Brain microvascular endothelial cell (primary cell): ENCODE measurements at regions not wholly inside any gene's neighbourhood (a gene's known extent, or its start where the extent isn't known, plus 50 kb on each side); places are given as distances from the start of the nearest gene placed in this dataset.

Source experiments
- DNase-seq: peaks from one replicate; pipeline ENCODE4 v3.0.0-alpha.2; 2020
- H3K27ac ChIP-seq: fragments of 250-450 bp; sonication (Bioruptor Pico); 2 replicates; pipeline ENCODE4 v1.5.1; 2020; ENCODE audit warnings: mild to moderate bottlenecking, moderate library complexity
- H3K27me3 ChIP-seq: fragments of 250-450 bp; sonication (Bioruptor Pico); replicated peaks from 2 replicates; pipeline ENCODE4 v1.5.1; 2020; ENCODE audit warnings: mild to moderate bottlenecking
- H3K36me3 ChIP-seq: fragments of 250-450 bp; sonication (Bioruptor Pico); replicated peaks from 2 replicates; pipeline ENCODE4 v1.5.1; 2020; ENCODE audit warnings: mild to moderate bottlenecking
- H3K4me3 ChIP-seq: 2 replicates; pipeline ENCODE4 v1.5.1; 2011; ENCODE audit warnings: low read depth, mild to moderate bottlenecking, control low read depth, low read length, moderate library complexity
- in situ Hi-C: cut with HindIII; loops from 2 replicates; pipeline ENCODE4 v1.10.0; 2017; ENCODE audit warnings: low sequenced_read_pairs, low pct_ligation_motif_present
- TF ChIP-seq, protein P1 (sequence below): IDR thresholded peaks from 2 replicates; pipeline ENCODE4 v1.5.1; 2011; ENCODE audit warnings: low read depth, mild to moderate bottlenecking, moderate library complexity, low read length, control low read depth, inconsistent platforms; ENCODE audit errors: missing control alignments

DNA sequence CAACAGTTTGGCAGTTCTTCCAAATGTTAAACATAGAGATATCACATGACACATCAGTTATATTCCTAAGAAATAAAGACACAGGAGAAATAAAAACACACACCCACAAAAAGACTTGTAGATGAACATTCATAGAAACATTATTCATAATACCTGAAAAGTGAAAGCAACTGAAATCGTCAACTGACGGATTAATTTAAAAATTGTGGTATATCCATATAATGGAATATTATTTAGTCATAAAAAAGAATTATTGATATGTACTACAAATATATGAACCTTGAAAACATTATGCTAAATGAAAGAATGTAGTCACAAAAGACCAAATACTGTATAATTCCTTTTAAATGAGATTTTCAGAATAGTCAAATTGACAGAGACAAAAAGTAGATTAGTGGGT is 330.2 kb upstream of the CD180 start:
- TF ChIP-seq, protein P1, sequence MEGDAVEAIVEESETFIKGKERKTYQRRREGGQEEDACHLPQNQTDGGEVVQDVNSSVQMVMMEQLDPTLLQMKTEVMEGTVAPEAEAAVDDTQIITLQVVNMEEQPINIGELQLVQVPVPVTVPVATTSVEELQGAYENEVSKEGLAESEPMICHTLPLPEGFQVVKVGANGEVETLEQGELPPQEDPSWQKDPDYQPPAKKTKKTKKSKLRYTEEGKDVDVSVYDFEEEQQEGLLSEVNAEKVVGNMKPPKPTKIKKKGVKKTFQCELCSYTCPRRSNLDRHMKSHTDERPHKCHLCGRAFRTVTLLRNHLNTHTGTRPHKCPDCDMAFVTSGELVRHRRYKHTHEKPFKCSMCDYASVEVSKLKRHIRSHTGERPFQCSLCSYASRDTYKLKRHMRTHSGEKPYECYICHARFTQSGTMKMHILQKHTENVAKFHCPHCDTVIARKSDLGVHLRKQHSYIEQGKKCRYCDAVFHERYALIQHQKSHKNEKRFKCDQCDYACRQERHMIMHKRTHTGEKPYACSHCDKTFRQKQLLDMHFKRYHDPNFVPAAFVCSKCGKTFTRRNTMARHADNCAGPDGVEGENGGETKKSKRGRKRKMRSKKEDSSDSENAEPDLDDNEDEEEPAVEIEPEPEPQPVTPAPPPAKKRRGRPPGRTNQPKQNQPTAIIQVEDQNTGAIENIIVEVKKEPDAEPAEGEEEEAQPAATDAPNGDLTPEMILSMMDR, result no peak
- Histone ChIP-seq H3K4me3 (no peak overlapping the region), H3K36me3 (no peaks in the 10 kb centered on the region), H3K27me3 (no peaks in the 10 kb centered on the region), H3K27ac (no peak overlapping the region)
- in situ Hi-C loops, result no loop called here
- no peak for DNase-seq

DNA sequence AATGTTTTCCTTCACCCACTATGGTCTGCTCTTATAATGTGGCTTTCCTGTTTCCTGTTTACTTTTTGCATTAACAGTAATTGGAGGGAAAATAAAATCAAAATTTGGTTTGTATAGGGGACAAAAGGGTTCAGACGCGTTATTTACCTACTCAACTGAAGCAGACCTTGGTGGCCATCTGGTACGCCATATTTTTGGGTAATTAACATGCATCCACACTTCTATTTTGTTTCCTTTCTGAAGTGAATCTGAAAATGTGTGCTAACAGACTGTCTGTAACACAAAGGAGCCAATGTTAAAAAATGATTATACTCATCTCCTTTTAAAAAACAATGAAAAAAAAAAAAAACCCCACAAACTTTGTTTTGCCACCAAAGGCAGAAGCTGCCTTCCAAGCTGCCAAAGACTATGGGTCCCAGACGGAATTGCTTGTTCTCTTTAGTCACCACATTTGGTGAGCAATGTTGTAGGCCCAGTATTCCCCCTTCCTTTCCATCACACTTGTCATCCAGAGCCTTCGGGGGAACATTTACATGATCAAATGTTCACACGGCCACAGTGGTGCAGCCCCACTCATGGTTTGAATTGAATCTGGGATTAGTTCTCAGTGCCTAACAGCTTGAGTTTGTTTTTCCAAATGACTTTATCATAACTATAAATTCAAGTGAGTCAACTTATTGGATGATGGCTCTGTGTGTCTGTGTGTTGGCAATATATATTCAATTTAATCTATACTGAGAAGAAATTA is 323.7 kb upstream of the CD180 start:
- Histone ChIP-seq H3K4me3 (no peak overlapping the region), H3K27ac (no peak overlapping the region), H3K36me3 (no peaks in the 10 kb centered on the region), H3K27me3 (no peaks in the 10 kb centered on the region)
- DNase-seq, result no peak
- in situ Hi-C loops, result no loop called here
- TF ChIP-seq, protein P1, result no peak

DNA sequence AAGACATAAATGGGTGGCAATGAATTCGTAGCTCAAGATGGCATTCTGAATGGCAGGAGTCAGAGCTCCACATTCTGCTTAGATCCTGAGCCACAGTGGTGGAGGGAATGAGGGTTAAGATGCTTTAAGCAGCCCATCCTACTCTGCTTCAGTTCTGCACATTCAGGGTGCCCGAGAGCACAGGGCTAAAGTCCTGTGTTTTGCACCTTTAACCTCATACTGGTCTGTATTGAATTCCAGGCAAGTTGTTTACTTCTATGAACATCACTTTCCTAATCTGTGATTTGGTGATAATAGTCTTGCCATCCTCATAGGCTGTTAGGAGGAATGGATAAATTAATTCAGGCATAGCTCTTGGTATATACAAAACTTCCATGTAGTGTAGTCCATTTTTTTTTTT is 321.6 kb upstream of the CD180 start:
- TF ChIP-seq, protein P1, result no peak
- Histone ChIP-seq H3K36me3 (no peaks in the 10 kb centered on the region), H3K4me3 (no peak overlapping the region), H3K27me3 (no peaks in the 10 kb centered on the region), H3K27ac (no peak overlapping the region)
- no peak for DNase-seq
- in situ Hi-C loops, result no loop called here

DNA sequence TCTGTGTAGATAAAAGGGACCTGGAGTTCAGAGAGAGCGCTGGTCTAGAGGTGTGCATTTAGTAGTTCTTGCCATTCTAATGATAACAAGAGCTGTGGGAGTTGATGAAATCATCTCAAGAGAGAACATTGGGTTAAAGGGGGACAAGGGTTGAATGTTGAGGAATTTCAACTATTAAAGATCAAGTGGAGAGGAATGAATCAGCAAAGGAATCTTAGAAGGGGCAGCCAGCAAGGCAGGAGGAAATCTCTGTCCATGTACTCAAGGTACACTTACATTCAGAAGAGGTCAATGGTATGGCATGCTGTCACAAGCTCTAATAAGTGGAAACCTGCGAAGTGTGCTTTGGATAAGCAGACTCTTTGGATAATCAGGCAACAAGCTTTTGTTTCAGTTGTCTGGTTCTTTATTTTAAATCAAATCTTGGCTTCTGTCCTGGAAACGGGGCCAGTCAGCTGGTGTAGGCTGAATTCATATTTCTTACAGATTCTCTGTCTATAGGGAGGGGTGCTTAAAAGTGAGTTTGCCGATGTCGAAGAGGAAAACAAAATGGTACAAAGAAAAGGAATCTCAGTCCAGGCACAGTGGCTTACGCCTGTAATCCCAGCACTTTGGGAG is 320.5 kb upstream of the CD180 start:
- H3K27ac ChIP-seq, result peak overlapping the region; percentile 8
- TF ChIP-seq, protein P1, result no peak
- in situ Hi-C loops, result no loop called here

DNA sequence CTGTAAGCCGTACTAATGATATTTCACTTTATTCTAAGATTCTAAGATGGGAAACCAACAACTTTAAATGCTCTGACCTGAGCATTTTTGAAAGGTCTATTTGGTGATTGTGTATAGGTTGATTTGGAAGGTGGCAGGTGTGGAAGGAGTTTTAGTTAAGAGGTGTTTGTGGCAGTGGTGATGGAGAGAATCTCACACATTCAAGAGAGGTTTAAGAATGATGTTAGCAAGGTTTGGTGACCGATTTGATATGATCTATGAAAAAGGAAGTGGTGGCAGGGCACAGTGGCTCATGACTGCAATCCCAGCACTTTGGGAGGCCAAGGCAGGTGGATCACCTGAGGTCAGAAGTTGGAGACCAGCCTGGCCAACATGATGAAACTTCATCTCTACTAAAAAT is 319.2 kb upstream of the CD180 start:
- TF ChIP-seq, protein P1, result no peak
- Histone ChIP-seq H3K36me3 (no peaks in the 10 kb centered on the region), H3K27me3 (no peaks in the 10 kb centered on the region), H3K27ac (no peak overlapping the region), H3K4me3 (no peak overlapping the region)
- in situ Hi-C loops, result no loop called here
- DNase-seq, result no peak

More for the DNA sequence above, 320.5 kb upstream of the CD180 start:
- peak; percentile 63 for DNase-seq
- Histone ChIP-seq H3K27me3 (no peaks in the 10 kb centered on the region), H3K36me3 (no peaks in the 10 kb centered on the region), H3K4me3 (no peak overlapping the region)
